ENCODE measurements at regions not wholly inside any gene's neighbourhood (a gene's known extent, or its start where the extent isn't known, plus 50 kb on each side); places are given as distances from the start of the nearest gene placed in this dataset.

GRCh38 chr2:193334401-193334800 is 1139.7 kb upstream of the TMEFF2 start:
- no peak for TF ChIP-seq POLR2AphosphoS5 (IDR thresholded peaks at IDR 0.05)
- TF ChIP-seq CTCF (IDR thresholded peaks at IDR 0.05) = no peak

All from suprapubic skin (tissue), 3 donors.